ENCODE measurements at regions not wholly inside any gene's neighbourhood (a gene's known extent, or its start where the extent isn't known, plus 50 kb on each side); places are given as distances from the start of the nearest gene placed in this dataset.

- H3K27me3 Mint-ChIP-seq = peaks cover 19% of the 10 kb centered on the region
- no peaks in the 10 kb centered on the region for H3K36me3 Mint-ChIP-seq
- no peak overlapping the region for H3K27ac Mint-ChIP-seq
- H3K4me1 Mint-ChIP-seq = no peaks in the 10 kb centered on the region
- no peaks in the 10 kb centered on the region for H3K9me3 Mint-ChIP-seq
- H3K4me3 Mint-ChIP-seq = no peak overlapping the region
- ATAC-seq = no peak
These were observed 64.6 kb upstream of the KLF9 start for GRCh38 chr9:70478963-70479641.

GRCh38 chr9:70477907-70478480 is 63.5 kb upstream of the KLF9 start:
- no peaks in the 10 kb centered on the region for H3K36me3 Mint-ChIP-seq
- no peak overlapping the region for H3K27ac Mint-ChIP-seq
- H3K4me1 Mint-ChIP-seq = no peaks in the 10 kb centered on the region
- no peak for ATAC-seq
- H3K4me3 Mint-ChIP-seq = no peak overlapping the region
- no peaks in the 10 kb centered on the region for H3K9me3 Mint-ChIP-seq
- peaks cover 8% of the 10 kb centered on the region for H3K27me3 Mint-ChIP-seq

- no peaks in the 10 kb centered on the region for H3K36me3 Mint-ChIP-seq
- no peaks in the 10 kb centered on the region for H3K9me3 Mint-ChIP-seq
- H3K4me1 Mint-ChIP-seq = no peaks in the 10 kb centered on the region
- peaks cover under 1% of the 10 kb centered on the region for H3K27me3 Mint-ChIP-seq
- no peak overlapping the region for H3K4me3 Mint-ChIP-seq
- H3K27ac Mint-ChIP-seq = no peak overlapping the region
- ATAC-seq = no peak
These were observed 62.8 kb upstream of the KLF9 start for GRCh38 chr9:70477146-70477745.

- no peak overlapping the region for H3K4me3 Mint-ChIP-seq
- H3K27me3 Mint-ChIP-seq = no peaks in the 10 kb centered on the region
- no peak for ATAC-seq
- no peaks in the 10 kb centered on the region for H3K9me3 Mint-ChIP-seq
- H3K36me3 Mint-ChIP-seq = no peaks in the 10 kb centered on the region
- H3K4me1 Mint-ChIP-seq = peaks cover 6% of the 10 kb centered on the region
- no peak overlapping the region for H3K27ac Mint-ChIP-seq
These were observed 60.8 kb upstream of the KLF9 start for GRCh38 chr9:70475211-70475610.

GRCh38 chr9:70474413-70474812 is 60.0 kb upstream of the KLF9 start:
- Mint-ChIP-seq H3K27ac (no peak overlapping the region), H3K4me1 (peaks cover 6% of the 10 kb centered on the region), H3K27me3 (no peaks in the 10 kb centered on the region), H3K36me3 (no peaks in the 10 kb centered on the region), H3K4me3 (no peak overlapping the region), H3K9me3 (no peaks in the 10 kb centered on the region)
- no peak for ATAC-seq

- Mint-ChIP-seq H3K27ac (no peak overlapping the region), H3K4me1 (peaks cover 13% of the 10 kb centered on the region), H3K9me3 (no peaks in the 10 kb centered on the region), H3K27me3 (no peaks in the 10 kb centered on the region), H3K4me3 (no peak overlapping the region), H3K36me3 (no peaks in the 10 kb centered on the region)
- no peak for ATAC-seq
These were observed 58.1 kb upstream of the KLF9 start for GRCh38 chr9:70472268-70473249.

GRCh38 chr9:70470050-70471015 is 55.9 kb upstream of the KLF9 start:
- no peak overlapping the region for H3K4me3 Mint-ChIP-seq
- no peaks in the 10 kb centered on the region for H3K9me3 Mint-ChIP-seq
- H3K36me3 Mint-ChIP-seq = no peaks in the 10 kb centered on the region
- peaks cover 8% of the 10 kb centered on the region for H3K27me3 Mint-ChIP-seq
- no peak for ATAC-seq
- no peak overlapping the region for H3K27ac Mint-ChIP-seq
- H3K4me1 Mint-ChIP-seq = peaks cover 13% of the 10 kb centered on the region

GRCh38 chr9:70468291-70468690 is 53.8 kb upstream of the KLF9 start:
- no peaks in the 10 kb centered on the region for H3K9me3 Mint-ChIP-seq
- ATAC-seq = no peak
- H3K27ac Mint-ChIP-seq = no peak overlapping the region
- no peak overlapping the region for H3K4me3 Mint-ChIP-seq
- H3K27me3 Mint-ChIP-seq = peaks cover 11% of the 10 kb centered on the region
- H3K4me1 Mint-ChIP-seq = peaks cover 13% of the 10 kb centered on the region
- no peaks in the 10 kb centered on the region for H3K36me3 Mint-ChIP-seq

GRCh38 chr9:70466976-70467561 is 52.6 kb upstream of the KLF9 start:
- H3K36me3 Mint-ChIP-seq = no peaks in the 10 kb centered on the region
- no peak overlapping the region for H3K4me3 Mint-ChIP-seq
- H3K27ac Mint-ChIP-seq = no peak overlapping the region
- H3K4me1 Mint-ChIP-seq = peaks cover 13% of the 10 kb centered on the region
- no peaks in the 10 kb centered on the region for H3K9me3 Mint-ChIP-seq
- peaks cover 11% of the 10 kb centered on the region for H3K27me3 Mint-ChIP-seq
- ATAC-seq = peak; percentile 14

- peaks cover 11% of the 10 kb centered on the region for H3K27me3 Mint-ChIP-seq
- H3K36me3 Mint-ChIP-seq = no peaks in the 10 kb centered on the region
- H3K27ac Mint-ChIP-seq = no peak overlapping the region
- ATAC-seq = no peak
- peaks cover 7% of the 10 kb centered on the region for H3K4me1 Mint-ChIP-seq
- H3K4me3 Mint-ChIP-seq = no peak overlapping the region
- H3K9me3 Mint-ChIP-seq = no peaks in the 10 kb centered on the region
These were observed 51.4 kb upstream of the KLF9 start for GRCh38 chr9:70465904-70466303.

GRCh38 chr9:70465398-70465797 is 50.9 kb upstream of the KLF9 start:
- Mint-ChIP-seq H3K36me3 (no peaks in the 10 kb centered on the region), H3K4me1 (peaks cover 7% of the 10 kb centered on the region), H3K4me3 (no peak overlapping the region), H3K27ac (no peak overlapping the region), H3K9me3 (no peaks in the 10 kb centered on the region), H3K27me3 (peaks cover 11% of the 10 kb centered on the region)
- no peak for ATAC-seq
